ENCODE measurements at regions not wholly inside any gene's neighbourhood (a gene's known extent, or its start where the extent isn't known, plus 50 kb on each side); places are given as distances from the start of the nearest gene placed in this dataset.

DNA sequence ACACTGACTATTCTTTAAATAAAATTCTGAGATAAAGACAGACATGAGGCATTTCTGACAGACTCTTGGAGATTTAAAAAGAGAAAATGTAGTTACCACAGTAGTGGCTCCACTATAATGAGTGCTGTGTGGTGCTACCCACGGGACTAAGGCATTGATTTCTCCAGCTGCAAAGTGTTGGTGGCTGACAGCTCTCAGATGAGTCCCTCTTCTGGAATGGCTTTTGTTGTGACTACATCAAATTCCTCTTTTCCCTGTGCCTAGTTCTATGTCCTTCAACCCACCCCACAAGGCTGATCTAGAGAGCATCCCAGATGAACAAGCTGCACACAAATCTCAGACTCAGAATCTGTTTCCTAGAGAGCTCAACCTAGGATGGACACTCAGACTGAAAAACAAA is 884.8 kb upstream of the ZEB2 start:
- TF ChIP-seq POLR2A (IDR thresholded peaks at IDR 0.05), result no peak
- TF ChIP-seq, protein P1, sequence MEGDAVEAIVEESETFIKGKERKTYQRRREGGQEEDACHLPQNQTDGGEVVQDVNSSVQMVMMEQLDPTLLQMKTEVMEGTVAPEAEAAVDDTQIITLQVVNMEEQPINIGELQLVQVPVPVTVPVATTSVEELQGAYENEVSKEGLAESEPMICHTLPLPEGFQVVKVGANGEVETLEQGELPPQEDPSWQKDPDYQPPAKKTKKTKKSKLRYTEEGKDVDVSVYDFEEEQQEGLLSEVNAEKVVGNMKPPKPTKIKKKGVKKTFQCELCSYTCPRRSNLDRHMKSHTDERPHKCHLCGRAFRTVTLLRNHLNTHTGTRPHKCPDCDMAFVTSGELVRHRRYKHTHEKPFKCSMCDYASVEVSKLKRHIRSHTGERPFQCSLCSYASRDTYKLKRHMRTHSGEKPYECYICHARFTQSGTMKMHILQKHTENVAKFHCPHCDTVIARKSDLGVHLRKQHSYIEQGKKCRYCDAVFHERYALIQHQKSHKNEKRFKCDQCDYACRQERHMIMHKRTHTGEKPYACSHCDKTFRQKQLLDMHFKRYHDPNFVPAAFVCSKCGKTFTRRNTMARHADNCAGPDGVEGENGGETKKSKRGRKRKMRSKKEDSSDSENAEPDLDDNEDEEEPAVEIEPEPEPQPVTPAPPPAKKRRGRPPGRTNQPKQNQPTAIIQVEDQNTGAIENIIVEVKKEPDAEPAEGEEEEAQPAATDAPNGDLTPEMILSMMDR (IDR thresholded peaks at IDR 0.05), result no peak
